Left ventricle myocardium inferior (tissue), 1 donor: ENCODE measurements at regions not wholly inside any gene's neighbourhood (a gene's known extent, or its start where the extent isn't known, plus 50 kb on each side); places are given as distances from the start of the nearest gene placed in this dataset.

Source experiments
- DNase-seq: peaks from one replicate; pipeline ENCODE4 v3.0.0-alpha.2; 2020
- H3K27ac ChIP-seq: fragments of 200-600 bp; replicated peaks from 2 replicates; pipeline ENCODE4 v1.8.0; 2021
- H3K27me3 ChIP-seq: fragments of 200-600 bp; 2 replicates; pipeline ENCODE4 v1.8.0; 2021; ENCODE audit warnings: low read depth
- H3K36me3 ChIP-seq: fragments of 200-600 bp; 2 replicates; pipeline ENCODE4 v1.8.0; 2021
- H3K4me1 ChIP-seq: fragments of 200-600 bp; 2 replicates; pipeline ENCODE4 v1.8.0; 2021
- H3K4me3 ChIP-seq: fragments of 200-600 bp; 2 replicates; pipeline ENCODE4 v1.8.0; 2021; ENCODE audit warnings: mild to moderate bottlenecking, moderate library complexity
- H3K9me3 ChIP-seq: fragments of 200-600 bp; replicated peaks from 2 replicates; pipeline ENCODE4 v1.8.0; 2021
- intact Hi-C: fragments of 100-400 bp; cut with micrococcal nuclease; formaldehyde crosslinking; loops from one replicate; pipeline ENCODE4 v1.11.0; 2022
- TF ChIP-seq, protein P1 (sequence below): fragments of 200-600 bp; IDR thresholded peaks from 2 replicates; pipeline ENCODE4 v1.8.0; 2021; ENCODE audit warnings: antibody characterized with exemption, mild to moderate bottlenecking, borderline replicate concordance
- donor health status: DM: no; HTN: yes; CAD: no; lungs with severe emphysema.

DNA sequence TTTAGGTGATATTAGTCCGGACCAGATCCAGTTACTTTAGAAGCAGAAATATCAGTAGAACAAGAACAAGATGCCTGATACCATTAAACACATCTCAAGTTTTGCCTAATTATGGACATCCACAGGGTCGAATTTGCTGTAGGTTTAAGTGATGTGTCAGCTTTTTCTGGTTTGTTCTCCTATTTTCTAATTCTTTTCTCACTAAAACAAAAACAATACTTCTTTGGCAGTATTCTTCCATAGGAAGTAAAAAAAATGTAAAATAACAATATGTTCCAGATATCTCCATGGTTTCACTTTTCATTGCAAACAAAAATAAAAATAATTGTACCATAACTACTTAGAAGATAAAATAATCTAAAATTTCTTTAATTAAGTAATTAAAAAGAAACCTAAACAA, 265.7 kb downstream of the SHOX2 start:
- no peaks in the 10 kb centered on the region for H3K27me3 ChIP-seq
- no peaks in the 10 kb centered on the region for H3K36me3 ChIP-seq
- H3K4me1 ChIP-seq = no peaks in the 10 kb centered on the region
- DNase-seq = no peak
- TF ChIP-seq, protein P1, sequence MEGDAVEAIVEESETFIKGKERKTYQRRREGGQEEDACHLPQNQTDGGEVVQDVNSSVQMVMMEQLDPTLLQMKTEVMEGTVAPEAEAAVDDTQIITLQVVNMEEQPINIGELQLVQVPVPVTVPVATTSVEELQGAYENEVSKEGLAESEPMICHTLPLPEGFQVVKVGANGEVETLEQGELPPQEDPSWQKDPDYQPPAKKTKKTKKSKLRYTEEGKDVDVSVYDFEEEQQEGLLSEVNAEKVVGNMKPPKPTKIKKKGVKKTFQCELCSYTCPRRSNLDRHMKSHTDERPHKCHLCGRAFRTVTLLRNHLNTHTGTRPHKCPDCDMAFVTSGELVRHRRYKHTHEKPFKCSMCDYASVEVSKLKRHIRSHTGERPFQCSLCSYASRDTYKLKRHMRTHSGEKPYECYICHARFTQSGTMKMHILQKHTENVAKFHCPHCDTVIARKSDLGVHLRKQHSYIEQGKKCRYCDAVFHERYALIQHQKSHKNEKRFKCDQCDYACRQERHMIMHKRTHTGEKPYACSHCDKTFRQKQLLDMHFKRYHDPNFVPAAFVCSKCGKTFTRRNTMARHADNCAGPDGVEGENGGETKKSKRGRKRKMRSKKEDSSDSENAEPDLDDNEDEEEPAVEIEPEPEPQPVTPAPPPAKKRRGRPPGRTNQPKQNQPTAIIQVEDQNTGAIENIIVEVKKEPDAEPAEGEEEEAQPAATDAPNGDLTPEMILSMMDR = no peak
- no peak overlapping the region for H3K4me3 ChIP-seq
- no peak overlapping the region for H3K27ac ChIP-seq
- no peaks in the 10 kb centered on the region for H3K9me3 ChIP-seq
- intact Hi-C loops = no loop called here

DNA sequence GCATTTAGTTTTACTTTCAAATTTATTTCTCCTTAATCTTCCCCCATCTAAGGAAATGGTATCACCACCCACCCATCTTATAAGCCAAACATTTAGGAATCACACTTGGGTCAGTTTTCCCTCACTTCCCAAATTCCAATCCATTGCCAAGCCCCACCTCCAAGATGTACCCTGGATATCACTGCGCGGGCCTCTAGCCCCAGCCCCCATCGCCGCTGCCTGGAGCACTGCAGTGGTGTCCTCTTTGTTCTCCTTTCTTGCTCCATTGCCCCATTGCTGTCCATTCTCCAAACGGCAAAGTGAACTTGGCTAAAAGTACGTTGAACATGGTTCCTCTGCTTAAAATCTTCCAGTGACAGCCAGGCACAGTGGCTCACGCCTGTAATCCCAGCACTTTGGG, 267.8 kb downstream of the SHOX2 start:
- Histone ChIP-seq H3K4me1 (no peaks in the 10 kb centered on the region), H3K27ac (no peak overlapping the region), H3K4me3 (no peak overlapping the region), H3K27me3 (peaks cover 6% of the 10 kb centered on the region), H3K36me3 (no peaks in the 10 kb centered on the region), H3K9me3 (no peaks in the 10 kb centered on the region)
- intact Hi-C loops = no loop called here
- TF ChIP-seq, protein P1 = no peak
- no peak for DNase-seq

DNA sequence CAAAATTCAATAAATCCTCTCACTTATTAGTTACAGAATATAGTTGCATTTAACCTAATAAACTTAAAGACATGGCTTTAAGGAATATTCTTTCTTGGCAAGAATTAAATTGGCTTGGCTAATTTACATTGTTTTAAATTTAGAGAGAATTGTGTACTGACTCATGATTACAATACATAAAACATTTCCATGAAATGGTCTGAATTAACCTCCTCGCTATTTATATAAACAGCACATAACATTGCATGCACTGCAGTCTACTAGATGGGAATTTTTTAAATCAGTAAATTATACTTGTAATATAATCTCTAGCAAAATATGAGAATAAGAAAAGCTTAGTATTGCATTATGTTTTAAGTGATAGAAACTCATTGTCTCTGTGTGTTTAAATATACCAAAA, 268.9 kb downstream of the SHOX2 start:
- no peak for DNase-seq
- TF ChIP-seq, protein P1 = no peak
- no peaks in the 10 kb centered on the region for H3K4me1 ChIP-seq
- H3K9me3 ChIP-seq = no peaks in the 10 kb centered on the region
- intact Hi-C loops = no loop called here
- no peaks in the 10 kb centered on the region for H3K36me3 ChIP-seq
- H3K27ac ChIP-seq = no peak overlapping the region
- H3K4me3 ChIP-seq = no peak overlapping the region
- peaks cover 6% of the 10 kb centered on the region for H3K27me3 ChIP-seq

DNA sequence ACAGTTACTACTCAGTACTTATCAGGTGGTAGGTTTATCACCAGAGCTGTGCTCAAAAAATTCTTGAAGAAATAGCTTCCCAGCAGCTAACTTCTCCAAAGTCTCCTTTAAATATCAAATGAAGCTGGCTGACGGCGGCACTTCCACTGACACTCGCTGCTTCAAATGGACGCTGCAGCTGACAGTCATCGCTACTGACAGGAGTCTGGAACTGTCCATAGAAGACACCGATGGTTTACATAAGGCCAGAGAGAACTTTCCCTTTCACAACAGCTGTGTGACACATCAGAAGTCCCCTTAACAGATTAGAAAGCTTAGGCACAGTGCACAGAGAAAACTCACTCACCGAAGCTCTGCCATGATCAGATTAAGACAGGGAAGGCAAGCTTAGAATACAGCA, 270.2 kb downstream of the SHOX2 start:
- intact Hi-C loops = no loop called here
- DNase-seq = no peak
- TF ChIP-seq, protein P1 = no peak

DNA sequence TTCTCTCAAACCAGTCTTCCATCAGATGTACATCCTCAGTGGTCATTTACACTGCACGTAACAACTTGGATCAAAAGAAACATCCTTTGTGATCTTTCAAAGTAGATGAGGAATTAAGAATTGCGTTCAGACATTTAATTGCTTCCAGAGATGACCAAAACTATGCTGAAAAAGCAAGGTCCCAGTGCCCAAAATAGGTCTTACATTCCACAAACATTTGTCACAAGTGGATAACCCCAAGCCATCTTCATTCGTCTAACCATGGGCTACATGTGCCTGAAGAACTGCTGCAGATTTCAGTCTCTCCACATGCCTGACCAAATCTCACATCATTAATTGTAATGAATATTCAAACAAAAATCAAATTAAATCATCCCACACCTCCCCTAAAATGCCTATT, 273.6 kb downstream of the SHOX2 start:
- no peak overlapping the region for H3K27ac ChIP-seq

More for the DNA sequence above, 270.2 kb downstream of the SHOX2 start:
- no peaks in the 10 kb centered on the region for H3K36me3 ChIP-seq
- H3K9me3 ChIP-seq = no peaks in the 10 kb centered on the region
- H3K4me3 ChIP-seq = peak overlapping the region; percentile 17
- no peaks in the 10 kb centered on the region for H3K4me1 ChIP-seq
- H3K27me3 ChIP-seq = peaks cover 6% of the 10 kb centered on the region
- H3K27ac ChIP-seq = no peak overlapping the region

More for the DNA sequence above, 273.6 kb downstream of the SHOX2 start:
- no peaks in the 10 kb centered on the region for H3K4me1 ChIP-seq
- peaks cover 32% of the 10 kb centered on the region for H3K9me3 ChIP-seq
- no peak for DNase-seq
- TF ChIP-seq, protein P1 = no peak
- intact Hi-C loops = no loop called here
- no peaks in the 10 kb centered on the region for H3K36me3 ChIP-seq
- peaks cover 6% of the 10 kb centered on the region for H3K27me3 ChIP-seq
- no peak overlapping the region for H3K4me3 ChIP-seq
